GM19023 (cell line): ENCODE measurements at regions not wholly inside any gene's neighbourhood (a gene's known extent, or its start where the extent isn't known, plus 50 kb on each side); places are given as distances from the start of the nearest gene placed in this dataset.

Source experiments
- ATAC-seq: cut with Tn5 transposase; IDR thresholded peaks from one replicate; pipeline ENCODE4 v1.9.1; 2021; ENCODE audit warnings: mild to moderate bottlenecking, moderate library complexity; ENCODE audit not compliant: unreplicated experiment

DNA sequence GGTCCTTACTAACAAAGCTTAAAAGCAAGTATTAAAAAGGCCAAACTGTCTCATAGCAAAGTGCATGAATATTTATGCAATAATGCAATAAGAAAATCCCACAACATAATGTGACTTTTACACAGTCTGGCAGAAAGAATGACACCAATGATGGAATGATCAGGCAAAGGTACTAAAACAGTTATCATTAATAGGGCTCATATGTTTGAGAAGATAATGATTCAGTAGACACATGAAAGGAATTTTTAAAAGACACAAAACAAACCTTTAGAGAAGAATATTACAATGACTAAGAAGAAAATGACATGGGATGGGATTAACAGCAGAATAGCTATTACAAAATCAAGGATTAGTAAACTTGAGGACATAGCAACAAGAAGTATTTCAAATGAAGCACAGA lies 1411.2 kb upstream of the TMEM132C start:
- no peak for ATAC-seq

DNA sequence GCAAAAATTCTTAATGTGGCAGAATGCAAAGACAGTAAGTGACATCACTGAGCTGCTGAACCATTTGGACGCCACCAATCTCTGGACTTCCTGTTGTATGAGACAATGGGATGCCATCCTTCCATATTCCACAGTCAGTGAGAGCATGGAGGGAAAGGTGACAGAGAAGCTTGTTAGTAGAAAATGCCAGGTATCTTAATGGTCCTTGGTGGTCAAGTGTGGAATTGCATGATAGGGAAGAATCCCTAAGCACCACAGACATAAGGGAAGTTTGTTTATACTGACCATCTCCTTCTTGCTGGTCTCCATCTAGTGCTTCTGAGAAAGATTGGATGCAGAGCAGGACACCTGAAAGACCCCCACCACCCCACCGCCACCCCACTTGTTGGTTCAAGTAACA lies 1410.0 kb upstream of the TMEM132C start:
- no peak for ATAC-seq

DNA sequence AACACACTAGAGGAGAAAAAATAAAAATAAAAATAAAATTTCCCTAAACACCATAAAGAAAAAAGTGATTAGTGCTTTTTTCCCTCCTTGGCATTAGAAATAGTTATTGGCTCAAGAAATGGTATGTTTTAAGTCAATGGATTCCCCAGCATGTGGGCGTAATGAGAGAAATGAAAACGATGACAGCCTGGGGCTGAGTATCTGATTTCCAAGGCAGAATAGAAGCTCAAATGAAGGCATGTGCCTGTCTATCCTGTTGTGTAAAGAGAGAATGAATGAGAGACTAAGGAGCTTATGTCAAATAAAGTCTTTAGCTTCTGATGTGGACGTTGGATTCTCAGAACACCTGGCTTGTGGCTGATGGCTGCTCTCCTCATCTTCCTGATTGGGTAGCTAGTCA lies 1408.4 kb upstream of the TMEM132C start:
- ATAC-seq = no peak

DNA sequence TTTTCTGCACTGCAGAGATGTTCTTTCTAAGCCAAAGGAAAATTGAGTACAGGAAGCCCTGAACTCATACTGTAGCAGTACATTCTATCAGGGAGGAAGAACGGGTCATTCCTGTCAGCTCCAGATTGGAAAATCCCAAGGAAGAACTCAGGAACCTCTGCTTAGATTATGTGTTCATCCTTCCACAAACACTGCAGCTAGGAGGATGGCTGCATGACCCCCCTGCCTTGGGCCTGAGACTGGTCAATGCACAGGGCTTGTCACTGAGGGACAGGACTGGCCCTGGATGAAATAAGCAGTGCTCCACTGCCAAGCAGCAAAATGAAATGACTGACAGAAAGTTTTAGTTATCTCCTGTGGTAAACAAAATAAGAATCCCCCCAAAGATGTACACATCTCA lies 1406.8 kb upstream of the TMEM132C start:
- no peak for ATAC-seq

DNA sequence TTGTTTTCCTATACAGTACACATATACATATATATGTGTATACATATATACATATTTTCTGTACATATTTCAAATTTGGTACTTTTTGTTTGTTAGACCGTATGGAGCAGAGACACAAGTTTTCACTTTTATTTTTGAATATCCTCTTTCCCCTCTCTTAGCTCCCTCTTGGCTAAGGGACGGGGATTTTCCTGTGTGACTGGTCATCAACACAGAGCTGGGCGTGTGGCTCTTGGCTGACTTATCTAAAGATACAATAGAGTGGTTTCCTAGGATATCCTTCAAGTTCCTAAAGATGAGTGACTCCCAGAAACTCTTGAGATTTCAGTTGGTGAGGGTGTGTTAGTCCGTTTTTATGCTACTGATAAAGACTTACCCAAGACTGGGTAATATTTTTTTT lies 1404.5 kb upstream of the TMEM132C start:
- no peak for ATAC-seq

DNA sequence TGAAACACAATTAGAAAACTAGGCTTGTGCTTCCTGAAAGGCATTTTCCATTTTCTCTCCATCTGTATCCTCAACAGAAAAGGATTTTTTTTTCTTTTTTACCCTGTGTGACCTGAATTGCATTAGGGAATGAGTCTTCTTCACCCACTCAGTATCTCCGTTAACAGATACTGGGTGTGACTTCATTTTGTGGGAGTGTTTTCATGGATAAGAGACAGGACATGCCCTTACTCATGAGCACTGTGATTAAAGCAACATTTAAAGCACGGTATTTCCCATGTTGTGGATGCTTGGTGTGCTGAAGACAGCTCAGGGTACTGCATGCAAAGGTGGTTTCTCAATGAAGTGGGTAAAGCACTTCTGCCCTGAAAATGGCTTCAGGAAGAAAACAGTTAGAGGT lies 1397.3 kb upstream of the TMEM132C start:
- ATAC-seq = no peak

DNA sequence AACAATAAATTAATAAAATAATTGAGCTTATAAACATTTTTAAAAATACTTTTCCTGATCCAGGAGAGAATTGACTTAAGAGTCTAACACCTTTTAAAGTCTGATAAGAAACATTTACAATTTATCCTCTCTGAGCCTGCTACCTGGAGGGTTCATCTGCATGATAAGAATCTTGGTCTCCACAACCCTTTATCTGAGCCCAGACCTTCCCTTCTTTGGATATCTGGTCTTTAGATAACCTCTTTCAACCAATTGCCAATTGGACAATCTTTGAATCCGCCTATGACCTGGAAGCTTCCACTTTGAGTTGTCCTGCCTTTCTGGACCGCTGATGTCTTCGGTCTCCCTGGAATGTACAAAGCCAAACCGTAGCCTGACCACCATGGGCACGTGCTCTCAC lies 1393.3 kb upstream of the TMEM132C start:
- ATAC-seq = no peak

DNA sequence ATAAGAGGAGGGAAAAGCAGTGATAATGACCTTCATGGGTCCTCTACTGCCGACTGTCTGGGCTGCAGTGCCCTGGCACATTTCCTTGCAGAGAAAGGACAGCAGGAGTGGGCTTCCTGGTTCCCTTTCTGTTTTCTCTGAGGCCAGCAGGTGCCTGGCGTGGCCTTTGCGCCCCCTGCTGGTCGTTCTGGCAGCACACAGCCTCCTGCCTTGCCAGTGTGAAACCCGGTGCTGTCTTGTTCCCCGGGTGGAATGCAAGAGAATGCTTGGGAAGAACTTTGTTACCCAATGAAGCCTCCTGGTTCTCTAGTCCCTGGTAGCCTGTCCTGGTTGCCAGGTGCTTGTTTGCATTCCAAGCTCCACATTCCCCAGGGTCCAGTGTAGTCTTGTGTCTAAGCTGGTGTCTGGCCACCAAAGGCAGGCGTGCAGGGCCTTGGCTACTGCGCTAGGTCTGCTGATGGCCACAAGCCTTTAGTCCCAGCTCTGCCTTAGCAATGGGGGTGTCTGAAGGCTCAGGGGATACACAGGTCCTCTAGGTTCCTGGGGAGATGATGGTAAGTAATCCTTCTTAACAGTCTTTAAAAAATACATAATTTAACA lies 1392.4 kb upstream of the TMEM132C start:
- peak; percentile 88 for ATAC-seq

DNA sequence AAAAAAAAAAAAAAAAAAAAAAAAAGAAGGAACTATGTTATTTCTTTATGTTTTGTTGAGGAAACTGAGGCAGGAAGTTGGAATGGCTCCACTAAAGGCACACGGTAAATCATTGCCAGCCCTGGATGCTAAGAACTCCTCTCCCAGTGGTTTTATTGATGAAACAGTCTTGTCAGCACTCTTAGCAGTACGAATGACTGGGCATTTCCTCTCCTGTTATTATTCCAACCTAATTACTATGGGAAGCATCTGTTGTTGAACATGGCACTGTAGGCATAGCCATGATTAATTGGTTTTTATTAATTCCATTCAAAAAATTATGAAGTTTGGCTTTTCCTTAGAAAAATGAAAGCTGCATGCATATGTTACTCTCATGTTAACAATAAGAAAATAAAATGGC lies 1387.1 kb upstream of the TMEM132C start:
- ATAC-seq = no peak

DNA sequence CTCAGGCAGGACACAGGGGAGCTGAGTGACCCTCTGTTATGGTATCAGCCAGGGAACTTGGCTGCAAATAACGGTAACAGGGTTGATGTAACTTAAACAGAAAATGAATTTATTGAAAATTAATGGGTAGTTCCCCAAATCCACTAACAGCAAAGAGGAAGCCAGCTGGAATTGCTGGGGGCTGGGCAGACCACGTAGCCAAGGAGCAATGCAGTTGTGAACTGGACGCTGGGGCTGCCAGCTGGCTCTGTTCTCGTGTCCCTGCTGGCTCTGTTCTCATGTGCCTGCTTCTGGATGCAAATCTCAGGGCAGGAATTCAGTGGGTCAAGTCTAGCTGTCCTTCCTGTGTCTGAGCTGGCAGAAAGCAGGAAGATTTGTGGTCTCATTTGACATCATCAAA lies 1383.3 kb upstream of the TMEM132C start:
- no peak for ATAC-seq

DNA sequence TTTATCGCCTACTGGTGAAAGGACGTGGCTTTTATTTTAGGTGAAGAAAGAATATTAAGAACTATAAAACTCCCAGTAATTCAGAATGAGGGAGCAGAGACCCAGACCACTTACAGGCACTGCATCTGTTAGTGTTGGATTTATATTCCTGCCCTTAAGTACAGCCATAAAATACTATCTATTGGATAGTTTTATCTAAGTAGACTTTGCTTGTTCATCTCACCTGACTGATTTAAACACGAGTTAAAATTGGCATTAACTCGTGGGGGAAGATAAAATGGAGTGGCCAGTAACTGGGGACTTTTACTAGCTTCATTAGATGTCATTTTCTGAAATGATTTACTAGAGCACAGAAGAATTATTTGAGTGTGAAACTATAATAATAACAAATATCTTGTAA lies 1377.5 kb upstream of the TMEM132C start:
- no peak for ATAC-seq

DNA sequence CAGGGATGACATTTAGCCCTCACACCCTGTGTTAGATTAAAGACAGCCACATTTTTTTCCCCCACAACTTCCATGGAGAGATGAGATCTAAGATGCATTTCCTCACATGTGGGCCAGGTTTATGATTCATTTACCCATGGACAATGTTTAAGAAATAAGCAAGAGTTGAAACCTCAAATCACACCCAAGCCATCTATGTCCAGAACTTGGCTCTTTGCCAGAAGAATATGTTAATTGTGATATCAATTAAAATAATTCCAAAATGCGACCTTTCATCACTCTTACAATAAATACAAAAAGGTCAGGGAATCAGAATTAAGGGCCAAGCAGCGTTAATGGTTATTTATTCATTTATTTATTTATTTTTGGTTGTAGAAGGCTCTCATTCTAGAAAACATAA lies 1376.9 kb upstream of the TMEM132C start:
- no peak for ATAC-seq

DNA sequence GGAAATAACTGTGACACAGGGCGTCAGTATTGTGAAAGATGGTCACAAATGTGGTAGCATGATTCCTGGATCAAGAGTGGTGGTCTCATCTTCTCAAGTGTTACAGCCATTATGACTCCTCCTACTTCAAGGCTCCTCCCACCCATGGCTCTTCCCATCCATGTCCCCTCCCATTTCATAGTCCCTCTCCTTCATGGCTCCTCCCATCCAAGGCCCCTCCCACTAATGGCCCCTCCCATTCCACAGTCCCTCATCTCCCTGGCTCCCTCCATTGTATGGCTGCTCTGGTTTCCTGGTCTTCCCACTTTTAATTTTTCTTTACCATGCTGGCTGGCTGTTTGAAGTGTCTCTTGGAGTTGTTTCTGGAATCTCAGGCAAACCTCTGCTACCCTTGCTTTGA lies 1375.2 kb upstream of the TMEM132C start:
- no peak for ATAC-seq

DNA sequence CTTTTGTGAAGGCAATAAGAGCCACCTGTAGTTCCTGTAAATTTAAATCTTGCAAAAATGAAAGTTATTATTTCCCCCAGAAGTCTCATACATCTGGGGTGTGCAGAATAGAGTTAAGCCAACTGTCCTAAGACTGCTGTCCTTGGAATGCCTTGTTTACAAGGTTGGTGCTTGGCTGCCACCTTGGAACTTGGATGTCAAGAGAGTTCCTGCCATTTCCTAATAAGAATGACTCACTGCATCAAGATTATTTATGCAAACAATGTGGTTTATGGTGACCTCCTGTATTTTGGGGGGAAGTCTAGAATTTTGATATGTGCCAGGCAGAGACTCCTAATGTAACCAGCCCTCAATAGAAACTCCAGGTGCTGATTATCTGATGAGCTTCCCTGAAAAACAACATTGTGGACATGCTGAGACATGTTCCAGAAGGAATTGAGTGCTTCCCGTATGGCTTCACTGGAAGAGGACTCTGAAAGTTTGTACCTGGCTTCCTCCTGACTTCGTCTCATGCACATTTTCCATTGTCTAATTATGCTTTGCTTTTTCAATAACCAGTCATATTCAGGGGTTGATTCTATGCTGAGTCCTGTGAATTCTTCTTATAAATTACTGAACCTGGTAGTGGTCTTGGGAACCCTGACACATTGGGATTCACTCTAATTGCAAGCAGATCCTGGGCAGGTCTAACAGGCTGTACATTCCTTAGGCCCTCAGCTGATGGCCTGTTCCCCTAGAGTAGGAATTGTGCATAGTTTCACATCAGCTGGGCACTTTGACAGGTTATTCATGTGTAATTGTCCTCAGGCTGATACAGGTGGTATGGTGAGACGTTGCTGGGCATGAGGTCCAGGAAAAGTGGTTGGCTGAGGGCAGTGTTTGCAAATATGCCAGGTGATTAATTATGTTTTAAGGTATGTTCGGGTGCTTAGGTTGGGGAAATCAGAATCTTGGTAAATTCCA lies 1370.7 kb upstream of the TMEM132C start:
- ATAC-seq = no peak

DNA sequence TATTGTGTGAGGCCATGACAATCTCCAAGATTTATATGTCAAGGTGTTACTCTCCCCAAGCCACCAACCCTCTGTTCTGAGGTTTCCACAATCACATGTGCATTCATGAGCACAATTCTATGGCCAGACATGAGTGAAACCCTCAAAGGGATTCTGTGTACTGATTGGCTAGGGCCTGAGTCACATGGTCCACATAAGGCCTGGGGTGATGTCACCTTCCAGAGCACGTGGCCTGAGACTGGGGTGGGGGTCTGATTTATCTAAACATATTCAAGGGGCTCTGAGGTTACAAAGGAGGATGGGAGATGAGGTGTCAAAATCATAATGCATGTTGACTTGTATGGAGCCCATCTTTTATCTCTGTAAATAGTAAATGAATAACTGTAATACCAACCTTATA lies 1369.9 kb upstream of the TMEM132C start:
- ATAC-seq = no peak

DNA sequence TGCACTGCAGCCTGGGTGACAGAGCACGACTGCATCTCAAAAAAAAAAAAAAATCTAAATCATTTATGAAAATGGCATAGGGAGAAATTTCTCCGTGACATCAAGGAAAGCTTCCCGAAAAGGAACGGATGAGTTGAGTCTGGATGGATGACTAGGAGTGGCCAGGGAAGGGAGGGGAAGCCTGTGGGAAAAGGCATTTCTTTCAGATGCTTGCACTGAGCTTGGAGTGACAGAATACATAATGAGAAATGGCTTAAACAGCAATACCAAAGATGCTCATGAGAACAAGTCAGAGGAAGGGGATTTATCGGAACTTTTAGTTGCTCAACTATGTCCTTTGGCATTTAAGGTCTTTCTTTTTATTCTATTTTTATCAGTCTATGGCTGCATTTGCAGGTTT lies 1369.2 kb upstream of the TMEM132C start:
- no peak for ATAC-seq

DNA sequence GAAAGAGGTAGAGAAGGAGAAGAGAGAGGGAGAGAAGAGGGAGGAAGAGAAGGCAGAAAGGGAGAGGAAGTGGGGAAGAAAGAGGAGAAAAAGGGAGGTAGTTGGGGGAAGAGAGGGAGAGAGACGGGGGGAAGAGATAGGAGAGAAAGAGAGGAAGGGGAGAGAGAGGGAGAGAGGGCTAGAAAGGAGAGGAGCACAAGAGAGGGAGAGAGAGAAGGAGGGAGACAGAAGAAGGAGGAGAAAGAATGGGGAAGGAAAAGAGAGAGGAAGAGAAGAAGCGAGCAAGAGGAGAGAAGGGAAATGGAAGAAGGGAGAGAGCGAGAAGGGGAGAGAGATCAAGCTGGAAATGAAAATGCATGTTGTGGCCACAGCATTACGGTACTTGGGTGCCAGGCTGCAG lies 1368.4 kb upstream of the TMEM132C start:
- no peak for ATAC-seq

DNA sequence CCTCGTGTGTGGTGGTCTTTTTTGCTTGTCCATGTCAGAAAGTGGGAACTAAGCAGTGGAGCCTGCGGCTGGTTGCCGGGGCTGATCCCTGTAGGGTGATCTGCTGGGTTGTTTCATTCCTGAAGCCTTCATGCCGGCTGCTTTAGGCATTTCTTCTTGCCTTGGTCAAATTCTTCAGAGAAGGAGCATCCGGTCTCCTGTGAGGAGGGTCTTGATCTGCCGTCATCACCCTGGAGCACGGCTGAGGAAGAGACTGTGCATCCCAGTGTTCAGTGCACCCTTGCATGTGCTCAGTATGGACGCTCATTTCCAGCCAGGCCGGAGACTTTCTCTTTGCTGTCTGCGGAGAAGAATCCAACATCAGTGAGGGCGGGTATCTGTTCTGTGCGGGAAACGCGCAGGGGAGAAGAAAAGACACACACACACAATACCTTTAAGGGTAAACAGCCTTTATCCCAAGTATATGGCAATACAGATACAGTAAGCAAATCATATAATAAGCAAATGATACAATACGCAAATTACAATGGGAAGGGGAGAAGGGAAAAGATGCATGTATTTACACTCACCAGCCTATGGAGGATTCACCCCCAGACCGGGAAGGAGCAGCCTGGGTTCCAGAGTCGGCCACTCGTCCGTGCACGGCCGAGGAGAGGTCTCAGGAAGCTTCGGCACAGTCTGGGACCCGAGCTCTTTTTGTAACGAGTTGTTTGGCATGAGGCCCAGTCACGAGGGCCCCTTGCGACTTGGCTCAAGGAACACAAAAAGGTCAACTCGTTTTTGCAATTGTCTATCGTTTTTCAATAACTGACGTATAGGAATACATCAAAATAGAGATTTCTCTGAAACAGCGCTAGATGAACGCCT lies 1366.8 kb upstream of the TMEM132C start:
- no peak for ATAC-seq

DNA sequence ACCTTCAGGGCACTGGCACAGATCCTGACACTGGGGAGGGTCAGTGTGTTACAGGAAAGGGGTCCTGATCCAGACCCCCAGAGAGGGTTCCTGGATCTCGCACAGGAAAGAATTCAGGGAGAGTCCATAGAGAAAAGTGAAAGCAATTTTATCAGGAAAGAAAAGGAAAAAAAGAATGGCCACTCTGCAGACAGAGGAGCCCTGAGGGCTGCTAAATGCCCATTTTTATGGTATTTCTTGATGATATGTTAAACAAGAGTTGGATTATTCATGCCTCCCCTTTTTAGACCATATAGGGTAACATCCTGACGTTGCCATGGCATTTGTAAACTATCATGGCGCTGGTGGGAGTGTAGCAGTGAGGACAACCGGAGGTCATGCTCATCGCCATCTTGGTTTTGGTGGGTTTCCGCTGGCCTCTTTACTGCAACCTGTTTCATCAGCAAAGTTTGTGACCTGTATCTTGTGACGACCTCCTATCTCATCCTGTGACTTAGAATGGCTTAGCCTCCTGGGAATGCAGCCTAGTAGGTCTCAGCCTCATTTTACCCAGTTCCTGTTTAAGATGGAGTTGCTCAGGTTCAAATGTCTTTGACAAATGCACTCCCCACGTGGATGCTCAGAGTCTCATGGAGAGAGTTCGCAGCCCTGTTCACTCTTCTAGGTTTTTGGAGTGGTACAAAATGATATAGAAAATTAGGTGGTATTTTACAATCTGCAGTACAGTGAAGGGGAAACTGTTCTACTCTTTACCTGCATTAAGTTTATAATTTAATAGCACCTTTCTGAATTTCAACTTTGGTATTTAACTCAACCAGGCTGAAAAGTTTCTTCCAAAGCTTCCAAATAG lies 1363.7 kb upstream of the TMEM132C start:
- no peak for ATAC-seq

DNA sequence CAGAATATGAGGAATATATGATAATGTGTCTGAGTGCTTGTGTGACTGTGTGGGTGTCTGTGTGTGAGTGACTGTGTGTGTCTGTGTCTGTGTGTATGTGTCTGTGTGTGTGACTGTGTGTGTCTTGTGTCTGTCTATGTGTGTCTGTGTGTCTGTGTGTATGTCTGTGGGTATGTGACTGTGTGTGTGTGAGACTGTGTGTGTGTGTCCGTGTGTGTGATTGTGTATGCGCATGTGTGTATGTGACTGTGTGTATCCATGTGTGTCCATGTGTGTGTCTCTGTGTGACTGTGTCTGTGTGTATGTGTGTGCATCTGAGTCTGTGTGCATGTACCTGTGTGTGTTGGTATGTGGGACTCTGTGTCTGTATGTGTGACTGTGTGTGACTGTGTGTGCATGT lies 1361.2 kb upstream of the TMEM132C start:
- ATAC-seq = no peak
